GM23338 (cell line): ENCODE measurements at regions not wholly inside any gene's neighbourhood (a gene's known extent, or its start where the extent isn't known, plus 50 kb on each side); places are given as distances from the start of the nearest gene placed in this dataset.

Source experiments
- ATAC-seq: fragments of 200-7000 bp; cut with Tn5 transposase; 3 replicates; pipeline ENCODE4 v1.9.1; 2020
- DNase-seq: peaks from one replicate; pipeline ENCODE4 v3.0.0-alpha.2; 2015; ENCODE audit warnings: low spot score
- H2AFZ ChIP-seq: fragments of 200-600 bp; sonication (generic); 2 replicates; pipeline ENCODE4 v1.8.0; 2016; ENCODE audit warnings: antibody characterized with exemption, mild to moderate bottlenecking, moderate library complexity
- H3F3A ChIP-seq: fragments of 200-600 bp; sonication (generic); replicated peaks from 2 replicates; pipeline ENCODE4 v1.8.0; 2017; ENCODE audit warnings: antibody characterized with exemption, mixed run types, low read depth
- H3K27ac ChIP-seq: fragments of 200-600 bp; sonication (generic); 2 replicates; pipeline ENCODE4 v1.6.1; 2016; ENCODE audit warnings: low read depth
- H3K27me3 ChIP-seq: fragments of 200-600 bp; sonication (generic); 2 replicates; pipeline ENCODE4 v1.8.0; 2016; ENCODE audit warnings: mild to moderate bottlenecking, mixed run types, moderate library complexity; ENCODE audit not compliant: insufficient read depth
- H3K36me3 ChIP-seq: fragments of 200-600 bp; sonication (generic); 2 replicates; pipeline ENCODE4 v1.8.0; 2016; ENCODE audit warnings: mild to moderate bottlenecking; ENCODE audit not compliant: insufficient read depth
- H3K4me1 ChIP-seq: fragments of 200-600 bp; sonication (generic); 2 replicates; pipeline ENCODE4 v1.8.0; 2016; ENCODE audit warnings: mild to moderate bottlenecking, moderate library complexity; ENCODE audit not compliant: insufficient read depth
- H3K4me2 ChIP-seq: fragments of 200-600 bp; sonication (generic); 2 replicates; pipeline ENCODE4 v1.7.1; 2017; ENCODE audit warnings: mixed run types
- H3K4me3 ChIP-seq: fragments of 200-600 bp; sonication (generic); 2 replicates; pipeline ENCODE4 v1.6.1; 2016; ENCODE audit warnings: mixed run types
- H3K79me2 ChIP-seq: fragments of 200-600 bp; sonication (generic); replicated peaks from 2 replicates; pipeline ENCODE4 v1.8.0; 2017; ENCODE audit warnings: mild to moderate bottlenecking; ENCODE audit not compliant: insufficient read depth
- H3K9me2 ChIP-seq: fragments of 200-600 bp; sonication (generic); 2 replicates; pipeline ENCODE4 v1.8.0; 2017; ENCODE audit not compliant: insufficient read depth
- H4K20me1 ChIP-seq: fragments of 200-600 bp; sonication (generic); replicated peaks from 2 replicates; pipeline ENCODE4 v1.8.0; 2017; ENCODE audit warnings: mild to moderate bottlenecking; ENCODE audit not compliant: insufficient read depth
- H3K27ac Mint-ChIP-seq: 2 replicates; pipeline ENCODE4 v1.8.0; 2020; ENCODE audit warnings: inconsistent platforms, mild to moderate bottlenecking, moderate library complexity, mixed read lengths
- H3K27me3 Mint-ChIP-seq: 3 replicates; pipeline ENCODE4 v1.8.0; 2022; ENCODE audit warnings: low read depth, mild to moderate bottlenecking, moderate library complexity, mixed read lengths, inconsistent platforms; ENCODE audit not compliant: insufficient read depth, poor library complexity
- H3K36me3 Mint-ChIP-seq: 3 replicates; pipeline ENCODE4 v1.8.0; 2021; ENCODE audit warnings: low read depth, mild to moderate bottlenecking, inconsistent platforms, moderate library complexity, mixed read lengths
- H3K4me1 Mint-ChIP-seq: 3 replicates; pipeline ENCODE4 v1.8.0; 2020; ENCODE audit warnings: mild to moderate bottlenecking, inconsistent platforms, mixed read lengths
- H3K4me3 Mint-ChIP-seq: 3 replicates; pipeline ENCODE4 v1.8.0; 2021; ENCODE audit warnings: moderate library complexity, mild to moderate bottlenecking, inconsistent platforms, mixed read lengths
- H3K9me3 Mint-ChIP-seq: 3 replicates; pipeline ENCODE4 v1.8.0; 2020; ENCODE audit warnings: moderate library complexity, mild to moderate bottlenecking, inconsistent platforms, mixed read lengths
- CREB1 ChIP-seq: fragments of 250-450 bp; sonication (Bioruptor Pico); IDR thresholded peaks from 2 replicates; pipeline ENCODE4 v1.5.0; 2020; ENCODE audit warnings: low read depth, mild to moderate bottlenecking, moderate library complexity
- CTCF ChIP-seq, 2 experiments: fragments of 200-600 bp in 1 of 2; sonication (generic) in 1 of 2; conservative IDR thresholded peaks; 2 replicates each; pipeline versions ENCODE4 v1.5.1 to v1.6.1; 2016 to 2017; ENCODE audit warnings: antibody characterized with exemption in 2 of 2, low read depth in 2 of 2, mild to moderate bottlenecking in 2 of 2, moderate library complexity in 1 of 2
- ETS1 ChIP-seq: IDR thresholded peaks from 2 replicates; pipeline ENCODE4 v1.6.1; 2016; ENCODE audit warnings: antibody characterized with exemption
- EZH2 ChIP-seq: fragments of 200-600 bp; sonication (generic); IDR thresholded peaks from one replicate; pipeline ENCODE4 v1.8.0; 2017; ENCODE audit warnings: antibody characterized with exemption, mild to moderate bottlenecking, low read depth; ENCODE audit not compliant: unreplicated experiment
- JUNB ChIP-seq: IDR thresholded peaks from one replicate; pipeline ENCODE4 v1.6.1; 2016; ENCODE audit warnings: antibody characterized with exemption; ENCODE audit not compliant: unreplicated experiment
- NANOG ChIP-seq: IDR thresholded peaks from 2 replicates; pipeline ENCODE4 v1.6.1; 2016; ENCODE audit warnings: antibody characterized with exemption, borderline replicate concordance
- POLR2AphosphoS5 ChIP-seq: IDR thresholded peaks from 2 replicates; pipeline ENCODE4 v1.6.1; 2016; ENCODE audit warnings: antibody characterized with exemption, low read depth
- STAT1 ChIP-seq: IDR thresholded peaks from one replicate; pipeline ENCODE4 v1.6.1; 2016; ENCODE audit warnings: antibody characterized with exemption; ENCODE audit not compliant: unreplicated experiment
- ZNF114 ChIP-seq: fragments of 250-450 bp; sonication (Bioruptor Pico); IDR thresholded peaks from 2 replicates; pipeline ENCODE4 v1.5.0; 2020; ENCODE audit warnings: mild to moderate bottlenecking, moderate library complexity
- ZNF331 ChIP-seq: fragments of 250-450 bp; sonication (Bioruptor Pico); IDR thresholded peaks from 2 replicates; pipeline ENCODE4 v1.5.0; 2020; ENCODE audit warnings: low read depth, mild to moderate bottlenecking, moderate library complexity
- ZNF462 ChIP-seq: fragments of 250-450 bp; sonication (Bioruptor Pico); IDR thresholded peaks from 2 replicates; pipeline ENCODE4 v1.5.0; 2020; ENCODE audit warnings: mild to moderate bottlenecking, moderate library complexity

- Histone ChIP-seq H3K36me3 (no peaks in the 10 kb centered on the region), H4K20me1 (no peaks in the 10 kb centered on the region), H3K27me3 (no peaks in the 10 kb centered on the region), H3K9me2 (no peaks in the 10 kb centered on the region), H3K27ac (no peak overlapping the region), H2AFZ (peak overlapping the region; percentile 74; the same call in 1 of the 2 replicates), H3K4me1 (no peaks in the 10 kb centered on the region), H3K4me3 (no peak overlapping the region), H3K4me2 (no peak overlapping the region), H3F3A (no peaks in the 10 kb centered on the region), H3K79me2 (no peaks in the 10 kb centered on the region)
- DNase-seq (no peak), ATAC-seq (peak; percentile 53; the same call in 2 of the 3 replicates)
- H3K27me3 Mint-ChIP-seq = no peaks in the 10 kb centered on the region
- no peak overlapping the region for H3K4me3 Mint-ChIP-seq
- no peaks in the 10 kb centered on the region for H3K36me3 Mint-ChIP-seq
- TF ChIP-seq STAT1 = no peak
- TF ChIP-seq JUNB = no peak
- TF ChIP-seq POLR2AphosphoS5 = no peak
- TF ChIP-seq ZNF331 (CRISPR knock-in tag) = no peak
- TF ChIP-seq EZH2 = no peak
- TF ChIP-seq CREB1 (CRISPR knock-in tag) = no peak
- no peaks in the 10 kb centered on the region for H3K9me3 Mint-ChIP-seq
- H3K27ac Mint-ChIP-seq = no peak overlapping the region
- H3K4me1 Mint-ChIP-seq = peaks cover 10% of the 10 kb centered on the region; the same call in 2 of the 3 replicates
Measured at GRCh38 chr2:199690225-199690624, 160.8 kb downstream of the FTCDNL1 start.

- Histone ChIP-seq H3K27ac (no peak overlapping the region), H3K4me1 (no peaks in the 10 kb centered on the region), H3K4me3 (no peak overlapping the region), H3K36me3 (no peaks in the 10 kb centered on the region), H3F3A (no peaks in the 10 kb centered on the region), H3K9me2 (no peaks in the 10 kb centered on the region), H3K4me2 (no peak overlapping the region), H3K79me2 (no peaks in the 10 kb centered on the region), H4K20me1 (no peaks in the 10 kb centered on the region), H3K27me3 (no peaks in the 10 kb centered on the region), H2AFZ (no peak overlapping the region)
- no peak for ATAC-seq
- DNase-seq = no peak
- Mint-ChIP-seq H3K27me3 (peaks cover 2% of the 10 kb centered on the region), H3K4me3 (no peak overlapping the region), H3K36me3 (no peaks in the 10 kb centered on the region), H3K4me1 (peaks cover 3% of the 10 kb centered on the region; the same call in 1 of the 3 replicates), H3K9me3 (no peaks in the 10 kb centered on the region), H3K27ac (no peak overlapping the region)
- no peak for TF ChIP-seq NANOG
- no peak for TF ChIP-seq ZNF114 (CRISPR knock-in tag)
- no peak for TF ChIP-seq ZNF462
- no peak for TF ChIP-seq ETS1
- no peak for TF ChIP-seq CREB1 (CRISPR knock-in tag)
- no peak for TF ChIP-seq CTCF (conservative IDR thresholded peaks at IDR 0.05; ENCODE audit: low read depth in 2 of 2)
Measured at GRCh38 chr2:199685669-199686068, 165.3 kb downstream of the FTCDNL1 start.
